HG03432 (cell line): ENCODE measurements at regions not wholly inside any gene's neighbourhood (a gene's known extent, or its start where the extent isn't known, plus 50 kb on each side); places are given as distances from the start of the nearest gene placed in this dataset.

Source experiments
- ATAC-seq: cut with Tn5 transposase; IDR thresholded peaks from one replicate; pipeline ENCODE4 v1.9.1; 2021; ENCODE audit warnings: mild to moderate bottlenecking, moderate library complexity; ENCODE audit not compliant: unreplicated experiment

- no peak for ATAC-seq
Observed at GRCh38 chr1:53378061-53378460, 50.2 kb upstream of the LRP8 start.

GRCh38 chr1:53378932-53379661 lies 51.2 kb upstream of the LRP8 start:
- no peak for ATAC-seq

- no peak for ATAC-seq
Observed at GRCh38 chr1:53379662-53380002, 51.8 kb upstream of the LRP8 start.

DNA sequence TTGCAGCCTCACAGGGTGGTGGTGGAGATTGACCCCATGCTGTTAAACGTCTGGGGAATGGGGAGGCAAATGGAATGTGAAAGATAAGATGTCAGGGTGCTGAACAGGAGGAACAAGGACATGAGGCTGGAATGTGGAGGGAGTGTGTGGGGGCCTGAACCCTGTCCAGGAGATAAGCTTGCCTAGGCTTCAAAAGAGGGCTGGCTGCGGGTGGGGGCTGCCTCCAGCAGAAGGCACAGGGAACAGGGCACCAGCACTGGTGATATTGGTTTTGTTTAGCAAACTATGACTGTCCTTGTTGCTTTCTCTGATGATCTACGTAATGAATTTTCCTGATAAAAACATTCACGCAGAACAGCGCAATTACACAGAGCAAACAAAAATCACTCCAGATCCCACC lies 52.4 kb upstream of the LRP8 start:
- ATAC-seq: no peak

DNA sequence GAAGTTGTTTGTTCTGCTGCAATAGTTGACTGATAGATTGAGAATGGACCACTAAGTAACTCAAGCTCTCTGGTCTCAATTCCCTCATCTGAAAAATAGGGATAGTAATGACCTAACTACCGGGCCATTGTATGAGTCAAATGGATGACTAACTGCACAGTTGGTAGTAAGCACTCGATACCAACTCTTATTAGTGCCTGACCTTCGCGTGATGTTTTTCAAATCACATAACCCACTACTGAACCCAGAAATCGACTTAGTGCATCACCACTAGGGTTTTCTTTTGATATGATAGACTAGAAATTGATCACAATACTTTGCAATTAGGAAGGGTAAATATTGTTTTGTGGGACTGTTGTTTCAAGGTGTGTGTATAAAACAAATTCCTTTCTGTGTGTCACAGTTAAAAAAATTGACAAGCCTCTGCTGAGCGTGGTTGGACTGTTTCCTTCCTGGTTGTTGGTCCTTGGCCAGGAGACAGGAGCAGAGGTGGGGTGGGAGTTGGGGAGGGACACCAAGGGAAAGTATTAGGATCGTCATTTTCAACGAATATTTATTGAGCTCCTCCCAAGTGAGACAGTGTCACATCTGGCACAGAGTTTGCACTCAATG lies 54.0 kb upstream of the LRP8 start:
- no peak for ATAC-seq

DNA sequence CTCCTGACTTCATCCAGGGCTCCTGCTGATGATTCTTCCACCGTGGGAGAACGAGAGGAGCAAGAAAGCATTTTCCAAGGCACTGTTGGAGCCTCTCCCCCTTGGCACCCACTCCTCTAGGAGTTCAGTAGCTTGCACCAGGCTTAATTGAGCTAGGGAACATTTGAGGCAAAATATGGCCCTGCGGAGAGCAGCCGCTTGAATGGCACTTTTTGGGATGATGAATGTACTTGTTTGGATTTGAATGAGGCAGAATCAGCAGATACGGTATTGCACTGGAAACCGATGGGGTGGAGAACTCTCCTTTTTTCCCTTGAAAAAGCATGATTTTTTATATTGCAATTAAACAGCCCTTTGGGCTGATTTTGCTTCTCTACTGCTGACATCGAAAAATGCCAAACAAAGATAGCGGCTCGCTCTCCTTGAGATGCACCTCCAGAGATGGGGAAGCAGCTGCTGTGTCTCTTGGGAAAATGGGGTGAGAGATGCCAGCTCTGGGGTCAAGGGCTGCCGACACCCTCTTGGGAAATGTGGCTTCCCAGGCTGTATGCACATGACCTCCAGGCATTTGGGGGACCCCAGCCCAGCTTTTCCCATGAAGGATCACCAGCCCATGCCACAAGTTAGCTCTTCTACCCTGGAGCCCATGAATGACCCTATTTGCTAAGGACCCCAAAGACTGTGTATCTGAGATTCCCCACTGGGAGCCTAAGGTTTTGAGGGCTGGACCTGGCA lies 55.4 kb upstream of the LRP8 start:
- ATAC-seq: no peak

DNA sequence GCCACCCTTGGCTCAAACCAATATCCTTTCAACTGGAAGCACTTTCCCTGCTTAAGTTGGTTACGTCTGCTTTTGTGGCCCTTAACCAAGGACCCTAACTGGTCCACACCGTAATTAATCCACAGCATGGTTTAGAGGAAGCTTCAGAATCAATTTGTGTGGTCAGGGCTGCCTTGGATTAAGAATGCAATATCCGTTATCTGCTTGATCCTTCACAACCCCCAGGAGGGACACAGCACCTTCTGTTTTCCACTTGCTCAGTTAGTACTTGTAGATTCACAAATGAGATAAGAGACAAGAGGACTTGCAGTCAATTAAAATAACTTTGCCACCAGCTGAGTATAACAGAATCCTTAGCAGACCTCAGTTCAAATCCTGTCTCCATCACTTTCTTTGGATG lies 56.9 kb upstream of the LRP8 start:
- no peak for ATAC-seq

- no peak for ATAC-seq
Observed at GRCh38 chr1:53385276-53386225, 57.7 kb upstream of the LRP8 start.

- ATAC-seq: no peak
Observed at GRCh38 chr1:53388963-53389362, 61.1 kb upstream of the LRP8 start.

DNA sequence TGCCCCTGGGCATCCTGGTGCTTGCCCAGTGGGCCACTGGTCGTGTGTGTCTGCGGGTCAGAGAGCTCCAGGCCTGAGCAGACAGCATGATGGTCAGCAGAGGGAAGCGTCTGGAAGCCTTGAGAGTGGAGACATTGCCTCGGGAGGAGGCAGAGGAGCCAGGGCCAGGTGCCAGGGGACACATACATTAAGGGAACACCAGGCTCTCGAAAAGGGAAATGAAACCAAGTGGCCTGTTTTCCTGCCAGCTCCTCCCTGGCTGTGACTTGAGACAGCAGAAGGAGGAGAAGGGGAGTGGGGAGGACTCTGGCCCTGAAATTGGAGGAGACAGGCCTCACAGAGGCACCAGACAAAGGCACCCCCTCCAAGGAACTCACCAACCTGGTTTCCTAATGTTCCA lies 62.4 kb upstream of the LRP8 start:
- peak; percentile 49 for ATAC-seq

- ATAC-seq: no peak
Observed at GRCh38 chr1:53390736-53391135, 62.9 kb upstream of the LRP8 start.

DNA sequence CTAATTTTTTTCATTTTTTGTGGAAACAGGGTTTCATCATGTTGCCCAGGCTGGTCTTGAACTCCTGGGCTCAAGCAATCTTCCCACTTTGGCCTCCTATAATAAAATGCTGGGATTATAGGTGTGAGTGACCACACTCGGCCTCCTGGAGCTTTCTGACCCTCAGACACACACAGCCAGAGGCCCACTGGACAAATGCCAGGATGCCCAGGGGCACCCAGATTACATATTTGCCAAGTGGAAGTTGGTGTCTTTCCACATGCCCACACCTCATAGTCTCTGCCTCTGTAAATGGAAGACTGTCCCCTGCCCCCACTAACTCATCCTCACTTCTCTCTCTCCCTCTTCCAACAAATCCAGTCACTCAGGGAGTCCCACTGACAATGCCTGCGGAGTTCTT lies 63.4 kb upstream of the LRP8 start:
- ATAC-seq: no peak

DNA sequence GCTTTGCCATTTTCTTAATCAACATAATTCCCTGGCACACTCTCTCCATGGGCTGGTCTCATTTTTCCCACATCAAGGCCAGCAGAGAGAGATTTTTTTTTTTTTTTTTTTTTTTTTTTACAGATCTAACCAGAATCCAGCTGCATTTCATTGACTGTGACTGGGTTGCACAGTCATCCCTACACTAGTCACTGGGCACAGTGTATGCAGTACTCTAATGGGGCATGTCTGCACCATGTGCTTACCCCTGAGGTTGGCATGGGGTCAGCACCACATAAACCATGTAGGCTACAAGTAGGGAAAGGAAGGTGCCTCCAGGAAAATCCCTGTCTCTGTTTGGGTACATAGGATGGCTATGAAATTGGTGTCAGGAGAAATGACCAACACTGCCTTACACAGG lies 64.1 kb upstream of the LRP8 start:
- ATAC-seq: no peak

DNA sequence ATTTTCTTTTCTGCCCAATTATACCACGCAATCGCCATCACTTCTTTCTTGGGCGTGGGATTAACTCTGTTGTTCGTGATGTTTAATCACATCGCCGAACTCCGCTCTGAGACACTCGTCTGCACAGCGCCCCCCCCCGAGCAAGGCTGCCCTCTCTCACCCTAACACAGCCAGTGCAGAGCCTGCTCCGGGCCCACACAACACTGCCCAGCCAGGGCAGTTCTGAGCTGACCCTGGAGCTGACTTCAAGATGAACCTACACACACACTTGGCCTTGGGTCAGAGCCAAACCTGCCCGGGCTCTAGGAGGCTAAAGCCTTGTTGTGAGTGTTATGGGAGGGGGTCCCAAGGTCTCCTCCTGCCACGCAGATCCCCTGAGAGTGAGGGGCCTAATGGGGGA lies 64.6 kb upstream of the LRP8 start:
- no peak for ATAC-seq

GRCh38 chr1:53393325-53393792 lies 65.5 kb upstream of the LRP8 start:
- ATAC-seq: peak; percentile 64

GRCh38 chr1:53394306-53394705 lies 64.9 kb upstream of the DMRTB1 start:
- no peak for ATAC-seq

DNA sequence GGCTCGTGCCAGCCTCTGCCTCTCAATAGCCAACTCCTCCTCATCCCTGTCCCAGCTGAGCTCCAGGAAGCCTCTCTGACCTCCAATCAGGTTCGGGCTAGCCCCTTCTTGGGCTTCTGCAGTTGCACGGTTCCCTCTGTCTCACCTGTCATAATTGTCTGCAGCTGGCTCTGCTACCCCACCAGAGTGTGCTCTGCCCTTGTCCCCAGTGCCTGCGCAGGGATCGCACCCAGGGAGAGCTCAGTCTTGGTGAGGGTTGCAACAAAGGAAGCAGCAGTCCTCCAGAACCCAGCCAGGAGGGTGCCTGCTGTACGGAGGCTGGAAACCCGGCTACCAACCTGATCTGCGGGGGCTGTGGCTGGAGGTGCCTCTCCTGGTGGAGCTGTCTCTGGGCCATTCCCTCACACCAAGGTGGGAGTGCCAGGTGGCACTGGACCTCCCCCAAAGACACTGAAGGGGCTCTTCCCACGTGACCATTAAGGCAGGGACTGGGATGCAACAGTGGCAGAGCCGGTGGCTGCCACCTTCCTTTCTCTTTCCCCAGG lies 63.5 kb upstream of the DMRTB1 start:
- no peak for ATAC-seq

DNA sequence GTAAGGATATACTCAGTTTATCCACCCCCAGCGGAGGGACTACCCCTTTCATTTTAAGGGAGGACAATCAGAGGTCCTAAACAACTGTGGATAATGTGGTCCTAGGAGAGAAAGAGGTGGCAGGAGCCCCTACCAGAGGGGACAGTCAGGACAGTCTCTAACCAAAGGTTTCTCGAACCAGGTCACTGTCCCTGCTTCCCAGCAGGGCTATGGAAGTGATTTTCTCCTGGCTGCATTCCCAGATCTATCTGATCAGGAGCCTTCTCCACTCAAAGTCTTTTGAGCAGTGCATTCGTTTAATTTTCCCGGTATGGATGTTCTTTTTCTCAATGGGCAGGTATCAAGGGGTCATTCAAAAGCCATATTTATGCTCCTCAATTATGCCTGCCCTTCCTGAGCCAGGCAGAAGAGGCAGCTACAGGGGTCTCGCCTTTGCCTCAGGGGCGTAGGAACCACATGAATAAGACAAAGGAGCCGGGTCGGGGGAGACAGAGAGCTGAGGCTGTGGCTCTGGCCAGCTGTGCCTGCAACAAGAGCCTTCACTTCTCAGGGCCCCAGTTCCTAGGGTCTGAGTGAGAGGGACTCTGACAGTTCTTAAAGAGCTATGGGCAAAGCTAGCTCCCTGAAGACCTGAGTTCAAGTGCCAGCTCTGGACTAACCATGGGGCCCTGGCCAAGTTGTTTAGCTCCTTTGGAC lies 62.5 kb upstream of the DMRTB1 start:
- ATAC-seq: no peak

- no peak for ATAC-seq
Observed at GRCh38 chr1:53398091-53398490, 61.1 kb upstream of the DMRTB1 start.
